GM19351 (cell line): ENCODE measurements at regions not wholly inside any gene's neighbourhood (a gene's known extent, or its start where the extent isn't known, plus 50 kb on each side); places are given as distances from the start of the nearest gene placed in this dataset.
"Not testable (repeated sequence)": the region's sequence is repeated elsewhere in the genome, so short reads cannot be mapped to it uniquely, and the experiment has no call there.

Source experiments
- ATAC-seq: cut with Tn5 transposase; IDR thresholded peaks from one replicate; pipeline ENCODE4 v1.9.1; 2021; ENCODE audit warnings: mild to moderate bottlenecking, moderate library complexity; ENCODE audit not compliant: unreplicated experiment

- ATAC-seq: no peak
Measured at GRCh38 chr21:14829685-14830084, 235.1 kb downstream of the NRIP1 start.

- ATAC-seq: no peak
Measured at GRCh38 chr21:14827468-14827867, 237.3 kb downstream of the NRIP1 start.

GRCh38 chr21:14826630-14827029 lies 238.2 kb downstream of the NRIP1 start:
- peak; percentile 64 for ATAC-seq

GRCh38 chr21:14825514-14825974 lies 239.3 kb downstream of the NRIP1 start:
- peak; percentile 66 for ATAC-seq

- no peak for ATAC-seq
Measured at GRCh38 chr21:14824126-14824525, 240.7 kb downstream of the NRIP1 start.

- no peak for ATAC-seq
Measured at GRCh38 chr21:14817311-14817710, 247.5 kb downstream of the NRIP1 start.

GRCh38 chr21:14814991-14815390 lies 249.8 kb downstream of the NRIP1 start:
- ATAC-seq: no peak

- ATAC-seq: no peak
Measured at GRCh38 chr21:14814282-14814681, 250.5 kb downstream of the NRIP1 start.

GRCh38 chr21:14804170-14804569 lies 258.1 kb upstream of the SAMSN1 start:
- ATAC-seq: not testable (repeated sequence)

- ATAC-seq: no peak
Measured at GRCh38 chr21:14797543-14797942, 251.4 kb upstream of the SAMSN1 start.

GRCh38 chr21:14787312-14787711 lies 241.2 kb upstream of the SAMSN1 start:
- no peak for ATAC-seq

GRCh38 chr21:14785679-14786078 lies 239.6 kb upstream of the SAMSN1 start:
- no peak for ATAC-seq

GRCh38 chr21:14773777-14774345 lies 227.7 kb upstream of the SAMSN1 start:
- ATAC-seq: peak; percentile 70

GRCh38 chr21:14771593-14771992 lies 225.5 kb upstream of the SAMSN1 start:
- ATAC-seq: no peak

- ATAC-seq: no peak
Measured at GRCh38 chr21:14768042-14768441, 221.9 kb upstream of the SAMSN1 start.

- no peak for ATAC-seq
Measured at GRCh38 chr21:14767192-14767852, 221.2 kb upstream of the SAMSN1 start.

- no peak for ATAC-seq
Measured at GRCh38 chr21:14766241-14766640, 220.1 kb upstream of the SAMSN1 start.

- ATAC-seq: peak; percentile 32
Measured at GRCh38 chr21:14763695-14764064, 217.6 kb upstream of the SAMSN1 start.

- ATAC-seq: peak; percentile 94
Measured at GRCh38 chr21:14762734-14763694, 216.9 kb upstream of the SAMSN1 start.

GRCh38 chr21:14762327-14762726 lies 216.2 kb upstream of the SAMSN1 start:
- no peak for ATAC-seq

- no peak for ATAC-seq
Measured at GRCh38 chr21:14759285-14759684, 213.2 kb upstream of the SAMSN1 start.

GRCh38 chr21:14758849-14759248 lies 212.7 kb upstream of the SAMSN1 start:
- no peak for ATAC-seq
